Stomach (tissue), 8 donors: ENCODE measurements at regions not wholly inside any gene's neighbourhood (a gene's known extent, or its start where the extent isn't known, plus 50 kb on each side); places are given as distances from the start of the nearest gene placed in this dataset.

Source experiments
- DNase-seq, 2 donors: peaks; one replicate each; pipeline versions ENCODE4 v3.0.0 to v3.0.0-alpha.2; 2013 to 2019
- H3K27ac ChIP-seq, 5 donors: fragments of 200-600 bp in 4 of 5; sonication (generic) in 4 of 5; one replicate each; pipeline ENCODE4 v1.5.1; 2013 to 2019; ENCODE audit warnings: mild to moderate bottlenecking in 1 of 5, moderate library complexity in 1 of 5
- H3K27me3 ChIP-seq, 3 donors: fragments of 200-600 bp; sonication (generic); one replicate each; pipeline ENCODE4 v1.5.1; 2017 to 2019; ENCODE audit warnings: mixed run types in 1 of 3
- H3K36me3 ChIP-seq, 4 donors: fragments of 200-600 bp; sonication (generic); 1 replicate in 3 of 4; 2 replicates in 1 of 4; pipeline ENCODE4 v1.5.1; 2016 to 2019
- H3K4me1 ChIP-seq, 4 donors: fragments of 200-600 bp; sonication (generic); one replicate each; pipeline ENCODE4 v1.5.1; 2016 to 2019
- H3K4me3 ChIP-seq, 4 donors: fragments of 200-600 bp; sonication (generic) in 3 of 4; one replicate each; pipeline ENCODE4 v1.5.1; 2016 to 2019; ENCODE audit warnings: mild to moderate bottlenecking in 1 of 4
- H3K9me3 ChIP-seq, 4 donors: fragments of 200-600 bp; sonication (generic); one replicate each; pipeline ENCODE4 v1.5.1; 2016 to 2019
- EP300 ChIP-seq: sonication (generic); formaldehyde crosslinking; IDR thresholded peaks from one replicate; pipeline ENCODE4 v1.6.1; 2017; ENCODE audit warnings: antibody characterized with exemption
- POLR2A ChIP-seq, 4 donors: fragments of 450-650 bp; IDR thresholded peaks; one replicate each; pipeline ENCODE4 v1.6.1; 2016; ENCODE audit warnings: antibody characterized with exemption in 4 of 4, control low read depth in 2 of 4, mild to moderate bottlenecking in 1 of 4, moderate library complexity in 1 of 4
- POLR2AphosphoS5 ChIP-seq, 3 donors: sonication (generic); formaldehyde crosslinking; IDR thresholded peaks; one replicate each; pipeline ENCODE4 v1.6.1; 2016; ENCODE audit warnings: antibody characterized with exemption in 3 of 3
- WGBS, 5 donors: extraction: QIAGEN DNeasy Blood & Tissue Kit in 3 of 5; methylation state at CpG; one replicate each; pipeline versions ENCODE4 v1.1.5 to v1.1.7; 2013 to 2018; 5-methylcytosine and 5-hydroxymethylcytosine counted together
- intact Hi-C: fragments of 100-400 bp; cut with DNase I; formaldehyde crosslinking; loops from one replicate; pipeline ENCODE4 v1.15.1; 2023; ENCODE audit warnings: low total_unique reads
- small RNA-seq, 4 donors: library from RNA; depleted of rRNA; stranded (forward); fragments of <200 nt; gene quantifications; one replicate each; pipeline ENCODE3, GENCODE V24; 2016
- TF ChIP-seq, protein P1 (sequence below), 7 experiments: fragments of 450-650 bp in 4 of 7; fragments of 200-600 bp in 3 of 7; sonication (generic) in 3 of 7; IDR thresholded peaks; one replicate each; pipeline ENCODE4 v1.5.1; 2016 to 2019; ENCODE audit warnings: antibody characterized with exemption in 7 of 7, control low read depth in 2 of 7, mild to moderate bottlenecking in 1 of 7
- donor health status: healthy with polysubstance abuse.
- donor health status: Bipolar disorder and iron deficiency.
- donor health status: healthy.

DNA sequence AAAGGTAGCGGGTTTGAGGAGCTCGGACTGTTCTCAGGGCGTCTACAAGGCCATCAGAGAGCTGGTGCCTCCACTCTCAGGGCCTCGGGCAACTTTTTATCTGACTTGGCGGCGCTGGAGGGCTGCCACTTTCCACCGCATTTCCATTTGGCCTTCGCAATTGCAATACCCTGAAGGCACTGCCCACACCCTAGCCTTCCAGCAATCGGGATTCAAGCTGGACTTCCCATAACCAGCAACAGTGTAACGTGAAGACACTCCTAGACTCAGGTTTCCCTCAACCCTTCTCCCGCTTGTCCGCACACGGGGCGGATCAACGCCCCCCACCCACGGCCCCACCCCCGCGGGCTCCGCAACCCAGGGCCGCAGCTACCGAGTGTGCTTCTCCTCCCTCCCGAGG, 50.2 kb upstream of the BCOR start:
- Histone ChIP-seq H3K4me3 (no peak overlapping the region), H3K9me3 (no peaks in the 10 kb centered on the region), H3K27me3 (peaks cover 0 to 62% (median 13%) of the 10 kb centered on the region in 3 donors), H3K36me3 (no peaks in the 10 kb centered on the region), H3K27ac (peak overlapping the region in 1 of 5 donors; percentile 9), H3K4me1 (peaks cover 6 to 62% (median 48%) of the 10 kb centered on the region in 4 donors)
- intact Hi-C loops: no loop called here
- DNase-seq: no peak
- 22 to 46% (median 37%) methylated on average over 10 to 22 of the region's 22 CpGs for WGBS, 5 donors
- TF ChIP-seq POLR2AphosphoS5 (IDR thresholded peaks at IDR 0.05) (no peak), EP300 (no peak), POLR2A (IDR thresholded peaks at IDR 0.05) (no peak)
- TF ChIP-seq, protein P1, sequence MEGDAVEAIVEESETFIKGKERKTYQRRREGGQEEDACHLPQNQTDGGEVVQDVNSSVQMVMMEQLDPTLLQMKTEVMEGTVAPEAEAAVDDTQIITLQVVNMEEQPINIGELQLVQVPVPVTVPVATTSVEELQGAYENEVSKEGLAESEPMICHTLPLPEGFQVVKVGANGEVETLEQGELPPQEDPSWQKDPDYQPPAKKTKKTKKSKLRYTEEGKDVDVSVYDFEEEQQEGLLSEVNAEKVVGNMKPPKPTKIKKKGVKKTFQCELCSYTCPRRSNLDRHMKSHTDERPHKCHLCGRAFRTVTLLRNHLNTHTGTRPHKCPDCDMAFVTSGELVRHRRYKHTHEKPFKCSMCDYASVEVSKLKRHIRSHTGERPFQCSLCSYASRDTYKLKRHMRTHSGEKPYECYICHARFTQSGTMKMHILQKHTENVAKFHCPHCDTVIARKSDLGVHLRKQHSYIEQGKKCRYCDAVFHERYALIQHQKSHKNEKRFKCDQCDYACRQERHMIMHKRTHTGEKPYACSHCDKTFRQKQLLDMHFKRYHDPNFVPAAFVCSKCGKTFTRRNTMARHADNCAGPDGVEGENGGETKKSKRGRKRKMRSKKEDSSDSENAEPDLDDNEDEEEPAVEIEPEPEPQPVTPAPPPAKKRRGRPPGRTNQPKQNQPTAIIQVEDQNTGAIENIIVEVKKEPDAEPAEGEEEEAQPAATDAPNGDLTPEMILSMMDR (IDR thresholded peaks at IDR 0.05): no peak

Small RNA genes in the stretch of these regions (small RNA-seq; reads per million reads assigned to genes)
- 0 reads per million in 4 donors for gene RF00019
